ENCODE measurements at regions not wholly inside any gene's neighbourhood (a gene's known extent, or its start where the extent isn't known, plus 50 kb on each side); places are given as distances from the start of the nearest gene placed in this dataset.

DNA sequence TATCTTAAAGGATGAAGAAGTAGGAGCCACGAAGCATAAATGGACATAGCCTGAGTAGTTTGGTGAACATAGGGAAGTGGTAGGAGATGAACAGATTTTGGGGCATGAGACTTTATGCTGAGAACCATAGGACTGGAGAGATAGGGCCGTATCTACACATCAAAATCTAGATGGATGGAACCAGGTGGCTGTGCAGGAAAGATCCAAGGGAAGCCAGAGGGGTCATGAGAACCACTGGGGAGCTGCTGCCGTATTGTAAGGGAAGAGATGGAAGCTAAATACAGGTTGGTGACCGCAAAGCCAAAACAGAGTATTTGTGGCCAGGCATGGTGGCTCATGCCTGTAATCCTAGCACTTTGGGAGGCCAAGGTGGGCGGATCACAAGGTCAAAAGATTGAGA, 124.3 kb downstream of the TRIB2 start:
- TF ChIP-seq, protein P1, sequence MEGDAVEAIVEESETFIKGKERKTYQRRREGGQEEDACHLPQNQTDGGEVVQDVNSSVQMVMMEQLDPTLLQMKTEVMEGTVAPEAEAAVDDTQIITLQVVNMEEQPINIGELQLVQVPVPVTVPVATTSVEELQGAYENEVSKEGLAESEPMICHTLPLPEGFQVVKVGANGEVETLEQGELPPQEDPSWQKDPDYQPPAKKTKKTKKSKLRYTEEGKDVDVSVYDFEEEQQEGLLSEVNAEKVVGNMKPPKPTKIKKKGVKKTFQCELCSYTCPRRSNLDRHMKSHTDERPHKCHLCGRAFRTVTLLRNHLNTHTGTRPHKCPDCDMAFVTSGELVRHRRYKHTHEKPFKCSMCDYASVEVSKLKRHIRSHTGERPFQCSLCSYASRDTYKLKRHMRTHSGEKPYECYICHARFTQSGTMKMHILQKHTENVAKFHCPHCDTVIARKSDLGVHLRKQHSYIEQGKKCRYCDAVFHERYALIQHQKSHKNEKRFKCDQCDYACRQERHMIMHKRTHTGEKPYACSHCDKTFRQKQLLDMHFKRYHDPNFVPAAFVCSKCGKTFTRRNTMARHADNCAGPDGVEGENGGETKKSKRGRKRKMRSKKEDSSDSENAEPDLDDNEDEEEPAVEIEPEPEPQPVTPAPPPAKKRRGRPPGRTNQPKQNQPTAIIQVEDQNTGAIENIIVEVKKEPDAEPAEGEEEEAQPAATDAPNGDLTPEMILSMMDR (IDR thresholded peaks at IDR 0.05), result no peak
- no peak for TF ChIP-seq POLR2A (IDR thresholded peaks at IDR 0.05; ENCODE audit: low read depth)
